KMS-11 (cell line): ENCODE measurements at regions not wholly inside any gene's neighbourhood (a gene's known extent, or its start where the extent isn't known, plus 50 kb on each side); places are given as distances from the start of the nearest gene placed in this dataset.

Experiments
- H2AFZ ChIP-seq: fragments of 200-600 bp; sonication (generic); 2 replicates; pipeline ENCODE4 v1.6.1; 2016; ENCODE audit warnings: antibody characterized with exemption, mixed run types, low read depth
- H3K27ac ChIP-seq: fragments of 200-600 bp; sonication (generic); 2 replicates; pipeline ENCODE4 v1.6.1; 2016; ENCODE audit warnings: mild to moderate bottlenecking, mixed run types
- H3K27me3 ChIP-seq: fragments of 200-600 bp; sonication (generic); 2 replicates; pipeline ENCODE4 v1.6.1; 2017; ENCODE audit warnings: mild to moderate bottlenecking, low read depth, mixed run types, moderate library complexity; ENCODE audit not compliant: insufficient read depth
- H3K36me3 ChIP-seq: fragments of 200-600 bp; sonication (generic); 2 replicates; pipeline ENCODE4 v1.6.1; 2017; ENCODE audit warnings: mild to moderate bottlenecking, mixed run types; ENCODE audit not compliant: insufficient read depth
- H3K4me1 ChIP-seq: fragments of 200-600 bp; sonication (generic); 2 replicates; pipeline ENCODE4 v1.6.1; 2016; ENCODE audit warnings: mild to moderate bottlenecking, low read depth, mixed run types; ENCODE audit not compliant: poor library complexity, severe bottlenecking
- H3K4me2 ChIP-seq: fragments of 200-600 bp; sonication (generic); 2 replicates; pipeline ENCODE4 v1.7.0; 2016; ENCODE audit warnings: mild to moderate bottlenecking, mixed run types
- H3K4me3 ChIP-seq: fragments of 200-600 bp; sonication (generic); IDR thresholded peaks from 2 replicates; pipeline ENCODE4 v1.6.1; 2017; ENCODE audit warnings: low read depth, low read length, mixed read lengths; ENCODE audit not compliant: insufficient read depth
- H3K79me2 ChIP-seq: fragments of 200-600 bp; sonication (generic); 2 replicates; pipeline ENCODE4 v1.6.1; 2016; ENCODE audit warnings: low read depth, mixed run types; ENCODE audit not compliant: insufficient read depth
- H3K9ac ChIP-seq: fragments of 200-600 bp; sonication (generic); 2 replicates; pipeline ENCODE4 v1.6.1; 2016; ENCODE audit warnings: mild to moderate bottlenecking, mixed run types
- H4K20me1 ChIP-seq: fragments of 200-600 bp; sonication (generic); 2 replicates; pipeline ENCODE4 v1.6.1; 2016; ENCODE audit warnings: mild to moderate bottlenecking, mixed run types; ENCODE audit not compliant: insufficient read depth
- CTCF ChIP-seq: fragments of 200-600 bp; sonication (generic); conservative IDR thresholded peaks from 2 replicates; pipeline ENCODE4 v1.6.1; 2017; ENCODE audit warnings: low read depth, mild to moderate bottlenecking, antibody characterized with exemption, low read length, moderate library complexity, mixed read lengths

GRCh38 chr6:71468038-71468437 lies 179.4 kb downstream of the OGFRL1 start:
- no peaks in the 10 kb centered on the region for H3K36me3 ChIP-seq
- no peaks in the 10 kb centered on the region for H3K79me2 ChIP-seq
- TF ChIP-seq CTCF = no peak
- no peaks in the 10 kb centered on the region for H3K27me3 ChIP-seq
- H3K27ac ChIP-seq = no peak overlapping the region
- H3K9ac ChIP-seq = no peak overlapping the region
- H3K4me1 ChIP-seq = no peaks in the 10 kb centered on the region
- H3K4me2 ChIP-seq = no peak overlapping the region
- no peak overlapping the region for H3K4me3 ChIP-seq
- no peak overlapping the region for H2AFZ ChIP-seq
- no peaks in the 10 kb centered on the region for H4K20me1 ChIP-seq

GRCh38 chr6:71468841-71469700 lies 180.5 kb downstream of the OGFRL1 start:
- H3K9ac ChIP-seq = no peak overlapping the region
- no peak overlapping the region for H3K4me3 ChIP-seq
- no peak for TF ChIP-seq CTCF
- H3K36me3 ChIP-seq = no peaks in the 10 kb centered on the region
- no peaks in the 10 kb centered on the region for H3K4me1 ChIP-seq
- no peak overlapping the region for H3K27ac ChIP-seq
- no peaks in the 10 kb centered on the region for H3K79me2 ChIP-seq
- H4K20me1 ChIP-seq = no peaks in the 10 kb centered on the region
- H3K4me2 ChIP-seq = no peak overlapping the region
- no peaks in the 10 kb centered on the region for H3K27me3 ChIP-seq
- no peak overlapping the region for H2AFZ ChIP-seq

- no peak overlapping the region for H3K4me3 ChIP-seq
- no peaks in the 10 kb centered on the region for H3K27me3 ChIP-seq
- no peaks in the 10 kb centered on the region for H3K36me3 ChIP-seq
- no peak overlapping the region for H3K4me2 ChIP-seq
- no peaks in the 10 kb centered on the region for H3K79me2 ChIP-seq
- no peak overlapping the region for H2AFZ ChIP-seq
- H4K20me1 ChIP-seq = no peaks in the 10 kb centered on the region
- no peaks in the 10 kb centered on the region for H3K4me1 ChIP-seq
- TF ChIP-seq CTCF = no peak
- H3K9ac ChIP-seq = no peak overlapping the region
- no peak overlapping the region for H3K27ac ChIP-seq
These were observed 183.1 kb downstream of the OGFRL1 start for GRCh38 chr6:71471718-71472117.

GRCh38 chr6:71473926-71474325 lies 185.3 kb downstream of the OGFRL1 start:
- peaks cover 1% of the 10 kb centered on the region for H3K4me1 ChIP-seq
- H3K4me2 ChIP-seq = no peak overlapping the region
- no peak overlapping the region for H3K27ac ChIP-seq
- H3K27me3 ChIP-seq = no peaks in the 10 kb centered on the region
- no peaks in the 10 kb centered on the region for H3K36me3 ChIP-seq
- no peak for TF ChIP-seq CTCF
- H3K9ac ChIP-seq = no peak overlapping the region
- no peaks in the 10 kb centered on the region for H3K79me2 ChIP-seq
- H4K20me1 ChIP-seq = no peaks in the 10 kb centered on the region
- no peak overlapping the region for H3K4me3 ChIP-seq
- no peak overlapping the region for H2AFZ ChIP-seq
